ENCODE measurements at regions not wholly inside any gene's neighbourhood (a gene's known extent, or its start where the extent isn't known, plus 50 kb on each side); places are given as distances from the start of the nearest gene placed in this dataset.

DNA sequence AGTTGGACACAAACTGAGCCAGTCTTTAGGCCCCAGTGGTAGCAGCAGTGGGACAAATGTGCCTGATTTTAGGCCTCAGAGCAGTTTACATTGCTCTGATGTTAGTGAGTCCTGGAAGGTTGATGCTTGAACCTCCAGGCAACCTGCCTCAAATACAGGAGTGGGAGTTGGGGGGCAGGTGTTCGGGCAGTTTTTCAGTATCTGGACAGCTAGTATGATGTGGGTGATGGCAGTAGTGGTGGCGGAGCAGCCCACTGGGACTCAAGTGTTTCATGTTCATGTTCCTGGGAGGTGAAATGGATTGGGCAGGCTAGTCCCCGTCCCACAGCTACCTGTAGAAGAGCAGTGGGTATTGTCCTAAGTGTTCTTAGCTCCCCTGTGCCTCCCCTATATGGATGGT, 857.8 kb downstream of the JRKL start:
- TF ChIP-seq, protein P1, sequence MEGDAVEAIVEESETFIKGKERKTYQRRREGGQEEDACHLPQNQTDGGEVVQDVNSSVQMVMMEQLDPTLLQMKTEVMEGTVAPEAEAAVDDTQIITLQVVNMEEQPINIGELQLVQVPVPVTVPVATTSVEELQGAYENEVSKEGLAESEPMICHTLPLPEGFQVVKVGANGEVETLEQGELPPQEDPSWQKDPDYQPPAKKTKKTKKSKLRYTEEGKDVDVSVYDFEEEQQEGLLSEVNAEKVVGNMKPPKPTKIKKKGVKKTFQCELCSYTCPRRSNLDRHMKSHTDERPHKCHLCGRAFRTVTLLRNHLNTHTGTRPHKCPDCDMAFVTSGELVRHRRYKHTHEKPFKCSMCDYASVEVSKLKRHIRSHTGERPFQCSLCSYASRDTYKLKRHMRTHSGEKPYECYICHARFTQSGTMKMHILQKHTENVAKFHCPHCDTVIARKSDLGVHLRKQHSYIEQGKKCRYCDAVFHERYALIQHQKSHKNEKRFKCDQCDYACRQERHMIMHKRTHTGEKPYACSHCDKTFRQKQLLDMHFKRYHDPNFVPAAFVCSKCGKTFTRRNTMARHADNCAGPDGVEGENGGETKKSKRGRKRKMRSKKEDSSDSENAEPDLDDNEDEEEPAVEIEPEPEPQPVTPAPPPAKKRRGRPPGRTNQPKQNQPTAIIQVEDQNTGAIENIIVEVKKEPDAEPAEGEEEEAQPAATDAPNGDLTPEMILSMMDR (IDR thresholded peaks at IDR 0.05), result no peak
- no peak for TF ChIP-seq POLR2A (IDR thresholded peaks at IDR 0.05)
